Testis (tissue), 2 donors: ENCODE measurements at regions not wholly inside any gene's neighbourhood (a gene's known extent, or its start where the extent isn't known, plus 50 kb on each side); places are given as distances from the start of the nearest gene placed in this dataset.

Source experiments
- DNase-seq: peaks from one replicate; pipeline ENCODE4 v3.0.0-alpha.2; 2019
- H3K27ac ChIP-seq, 2 donors: fragments of 200-600 bp; sonication (generic); one replicate each; pipeline ENCODE4 v1.5.1; 2019
- H3K27me3 ChIP-seq: fragments of 200-600 bp; sonication (generic); one replicate; pipeline ENCODE4 v1.5.1; 2019
- H3K36me3 ChIP-seq: fragments of 200-600 bp; sonication (generic); one replicate; pipeline ENCODE4 v1.5.1; 2017; ENCODE audit warnings: low read depth; ENCODE audit errors: missing control alignments
- H3K4me1 ChIP-seq: fragments of 200-600 bp; sonication (generic); one replicate; pipeline ENCODE4 v1.5.1; 2019
- H3K4me3 ChIP-seq, 2 donors: fragments of 200-600 bp; sonication (generic); one replicate each; pipeline ENCODE4 v1.5.1; 2017 to 2019
- H3K9me3 ChIP-seq: fragments of 200-600 bp; sonication (generic); one replicate; pipeline ENCODE4 v1.5.1; 2017
- POLR2A ChIP-seq: fragments of 450-650 bp; IDR thresholded peaks from one replicate; pipeline ENCODE4 v1.6.1; 2017; ENCODE audit warnings: antibody characterized with exemption, mild to moderate bottlenecking, moderate library complexity
- WGBS, 2 donors: methylation state at CpG; one replicate each; pipeline ENCODE4 v1.1.5; 2018; 5-methylcytosine and 5-hydroxymethylcytosine counted together
- intact Hi-C: fragments of 100-400 bp; cut with DNase I; formaldehyde crosslinking; loops from one replicate; pipeline ENCODE4 v1.15.1; 2023; ENCODE audit warnings: low total_unique reads
- TF ChIP-seq, protein P1 (sequence below), 3 experiments: fragments of 450-650 bp in 2 of 3; fragments of 200-600 bp in 1 of 3; sonication (generic) in 1 of 3; IDR thresholded peaks; one replicate each; pipeline ENCODE4 v1.5.1; 2016 to 2019; ENCODE audit warnings: antibody characterized with exemption in 3 of 3, mild to moderate bottlenecking in 2 of 3, moderate library complexity in 1 of 3

DNA sequence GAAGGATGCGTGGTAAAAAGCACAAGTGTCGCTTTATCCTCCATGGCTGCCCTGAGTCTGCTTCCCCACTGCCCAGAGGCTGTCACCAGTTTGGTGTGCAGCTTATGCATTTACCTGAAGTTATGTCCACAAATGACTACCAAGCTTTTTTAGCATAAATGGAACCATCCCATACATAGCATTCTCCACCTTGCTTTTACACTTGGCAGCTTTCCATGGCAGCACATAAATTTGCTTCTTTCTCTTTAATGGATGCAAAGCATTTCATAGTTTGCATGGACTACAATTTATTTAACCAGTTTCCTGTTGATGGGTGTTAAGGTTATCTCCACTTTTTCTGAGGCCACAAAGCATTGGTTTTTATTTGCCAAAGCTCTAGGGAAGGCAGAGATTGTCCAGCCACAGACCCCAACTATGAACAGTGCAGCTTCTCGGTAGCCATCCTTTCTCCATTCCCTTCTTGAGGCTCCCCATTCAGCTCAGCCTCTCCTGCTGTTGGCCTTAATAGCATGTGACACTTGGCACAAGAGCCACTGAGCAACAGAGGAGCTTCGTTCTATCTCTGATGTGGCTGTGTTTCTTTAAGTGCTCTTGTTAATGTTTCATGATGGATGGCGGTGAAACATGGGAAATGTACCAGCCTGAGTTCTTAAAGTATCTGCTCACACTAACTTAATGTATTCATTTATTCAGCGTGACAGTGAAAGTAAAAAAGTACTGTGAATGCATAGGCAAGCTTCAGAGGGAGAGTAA, 59.8 kb upstream of the NAV2 start:
- DNase-seq, result no peak
- no peak overlapping the region for H3K4me3 ChIP-seq
- TF ChIP-seq, protein P1, sequence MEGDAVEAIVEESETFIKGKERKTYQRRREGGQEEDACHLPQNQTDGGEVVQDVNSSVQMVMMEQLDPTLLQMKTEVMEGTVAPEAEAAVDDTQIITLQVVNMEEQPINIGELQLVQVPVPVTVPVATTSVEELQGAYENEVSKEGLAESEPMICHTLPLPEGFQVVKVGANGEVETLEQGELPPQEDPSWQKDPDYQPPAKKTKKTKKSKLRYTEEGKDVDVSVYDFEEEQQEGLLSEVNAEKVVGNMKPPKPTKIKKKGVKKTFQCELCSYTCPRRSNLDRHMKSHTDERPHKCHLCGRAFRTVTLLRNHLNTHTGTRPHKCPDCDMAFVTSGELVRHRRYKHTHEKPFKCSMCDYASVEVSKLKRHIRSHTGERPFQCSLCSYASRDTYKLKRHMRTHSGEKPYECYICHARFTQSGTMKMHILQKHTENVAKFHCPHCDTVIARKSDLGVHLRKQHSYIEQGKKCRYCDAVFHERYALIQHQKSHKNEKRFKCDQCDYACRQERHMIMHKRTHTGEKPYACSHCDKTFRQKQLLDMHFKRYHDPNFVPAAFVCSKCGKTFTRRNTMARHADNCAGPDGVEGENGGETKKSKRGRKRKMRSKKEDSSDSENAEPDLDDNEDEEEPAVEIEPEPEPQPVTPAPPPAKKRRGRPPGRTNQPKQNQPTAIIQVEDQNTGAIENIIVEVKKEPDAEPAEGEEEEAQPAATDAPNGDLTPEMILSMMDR (IDR thresholded peaks at IDR 0.05), result no peak
- TF ChIP-seq POLR2A, result no peak
- no peaks in the 10 kb centered on the region for H3K9me3 ChIP-seq
- 80 to 84% methylated on average over 6 of the region's 6 CpGs for WGBS, 2 donors
- H3K27me3 ChIP-seq, result no peaks in the 10 kb centered on the region
- intact Hi-C loops, result no loop called here
- H3K27ac ChIP-seq, result no peak overlapping the region
- no peaks in the 10 kb centered on the region for H3K4me1 ChIP-seq
- H3K36me3 ChIP-seq, result no peaks in the 10 kb centered on the region

DNA sequence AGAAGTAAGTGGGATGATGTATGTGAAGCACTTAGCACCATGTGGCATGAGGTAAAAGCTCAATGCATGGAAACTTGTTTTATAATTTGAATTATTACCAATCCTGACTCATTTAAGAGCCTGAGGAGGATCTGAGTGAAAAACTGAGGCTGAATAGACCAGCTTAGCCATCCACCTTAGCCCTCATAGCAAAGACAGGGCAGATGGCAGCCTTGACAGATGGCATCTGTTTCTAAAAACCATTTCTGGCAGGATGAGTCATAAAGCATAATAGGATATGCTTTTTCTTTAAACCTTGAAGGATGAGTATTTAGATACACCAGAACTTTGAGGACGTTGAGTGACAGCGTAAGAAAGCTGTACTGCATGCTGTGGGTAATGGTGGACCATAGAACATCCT, 61.0 kb upstream of the NAV2 start:
- TF ChIP-seq, protein P1 (IDR thresholded peaks at IDR 0.05), result no peak
- no peak for TF ChIP-seq POLR2A
- 94 to 100% methylated on average over 2 of the region's 2 CpGs for WGBS, 2 donors
- H3K9me3 ChIP-seq, result no peaks in the 10 kb centered on the region

DNA sequence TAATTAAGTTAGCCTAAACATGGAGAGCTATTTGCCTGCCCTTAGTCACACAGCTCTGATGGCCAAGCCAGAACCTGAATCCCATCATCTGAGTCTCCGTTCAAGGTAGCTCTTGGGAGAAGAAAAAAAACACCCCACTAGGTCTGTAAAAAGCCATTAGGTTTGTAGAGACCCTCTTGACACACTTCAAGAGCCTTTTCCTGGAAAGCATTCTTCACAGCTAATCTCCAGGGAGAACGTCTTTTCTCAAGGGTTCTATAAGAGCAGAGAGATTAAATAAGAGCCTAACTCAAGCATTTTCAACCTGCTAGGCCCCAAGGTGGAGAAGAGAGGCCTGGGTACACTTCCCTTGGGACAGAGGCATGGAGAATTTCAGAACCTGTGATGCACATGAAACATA, 61.6 kb upstream of the NAV2 start:
- no peaks in the 10 kb centered on the region for H3K9me3 ChIP-seq
- H3K27me3 ChIP-seq, result no peaks in the 10 kb centered on the region
- H3K36me3 ChIP-seq, result no peaks in the 10 kb centered on the region
- no peak for DNase-seq
- intact Hi-C loops, result no loop called here
- 88 to 95% methylated on average over 2 of the region's 2 CpGs for WGBS, 2 donors
- no peaks in the 10 kb centered on the region for H3K4me1 ChIP-seq
- TF ChIP-seq, protein P1 (IDR thresholded peaks at IDR 0.05), result no peak
- no peak for TF ChIP-seq POLR2A
- no peak overlapping the region for H3K4me3 ChIP-seq
- H3K27ac ChIP-seq, result no peak overlapping the region

More for the DNA sequence above, 61.0 kb upstream of the NAV2 start:
- Histone ChIP-seq H3K27ac (no peak overlapping the region), H3K36me3 (no peaks in the 10 kb centered on the region), H3K27me3 (no peaks in the 10 kb centered on the region), H3K4me3 (no peak overlapping the region), H3K4me1 (no peaks in the 10 kb centered on the region)
- DNase-seq, result no peak
- intact Hi-C loops, result no loop called here

DNA sequence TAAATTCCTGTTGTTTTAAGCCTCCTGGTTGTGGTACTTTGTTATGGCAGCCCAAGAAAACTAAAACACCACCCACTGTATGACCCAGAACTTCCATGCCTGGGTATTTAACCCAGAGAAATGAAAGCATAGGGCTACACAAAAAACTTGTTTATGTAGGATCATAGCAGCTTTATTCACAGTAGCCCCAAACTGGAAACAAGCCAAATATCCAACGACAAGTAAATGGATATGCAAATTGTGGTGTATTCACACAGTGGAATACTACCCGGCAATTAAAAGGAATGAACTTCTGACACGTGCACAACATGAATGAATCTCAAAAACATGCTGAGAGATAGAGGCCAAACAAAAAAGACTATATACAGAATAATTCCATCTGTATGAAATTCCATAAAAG, 62.2 kb upstream of the NAV2 start:
- Histone ChIP-seq H3K27ac (no peak overlapping the region), H3K4me1 (no peaks in the 10 kb centered on the region), H3K4me3 (no peak overlapping the region), H3K36me3 (no peaks in the 10 kb centered on the region), H3K27me3 (no peaks in the 10 kb centered on the region), H3K9me3 (no peaks in the 10 kb centered on the region)
- DNase-seq, result no peak
- WGBS, 2 donors, result 85 to 92% methylated on average over 3 of the region's 3 CpGs
- intact Hi-C loops, result no loop called here
- TF ChIP-seq, protein P1 (IDR thresholded peaks at IDR 0.05), result no peak
- no peak for TF ChIP-seq POLR2A

DNA sequence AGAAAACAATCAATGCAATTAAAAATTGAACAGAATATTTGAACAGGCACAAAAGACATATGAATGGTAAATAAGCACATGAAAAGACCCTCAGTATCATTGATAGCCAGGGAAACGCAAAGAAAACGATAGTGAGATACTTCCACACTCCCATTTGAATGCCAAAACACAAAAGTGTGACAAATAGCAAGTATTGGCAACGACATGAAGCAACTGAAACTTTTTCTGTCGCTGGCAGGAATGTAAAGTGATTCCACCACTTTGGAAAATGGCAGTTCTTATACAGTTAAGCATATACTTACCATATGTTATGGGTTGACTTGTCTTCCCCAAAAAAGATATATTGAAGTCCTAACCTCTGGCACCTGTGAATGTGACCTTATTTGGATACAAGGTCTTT, 62.9 kb upstream of the NAV2 start:
- H3K27ac ChIP-seq, result no peak overlapping the region
- DNase-seq, result no peak
- no peaks in the 10 kb centered on the region for H3K9me3 ChIP-seq
- no peaks in the 10 kb centered on the region for H3K36me3 ChIP-seq
- intact Hi-C loops, result no loop called here
- 78 to 92% methylated on average over 4 of the region's 4 CpGs for WGBS, 2 donors
- TF ChIP-seq, protein P1 (IDR thresholded peaks at IDR 0.05), result no peak
- H3K4me3 ChIP-seq, result no peak overlapping the region
- no peaks in the 10 kb centered on the region for H3K4me1 ChIP-seq
- no peaks in the 10 kb centered on the region for H3K27me3 ChIP-seq
